ENCODE measurements at regions not wholly inside any gene's neighbourhood (a gene's known extent, or its start where the extent isn't known, plus 50 kb on each side); places are given as distances from the start of the nearest gene placed in this dataset.

DNA sequence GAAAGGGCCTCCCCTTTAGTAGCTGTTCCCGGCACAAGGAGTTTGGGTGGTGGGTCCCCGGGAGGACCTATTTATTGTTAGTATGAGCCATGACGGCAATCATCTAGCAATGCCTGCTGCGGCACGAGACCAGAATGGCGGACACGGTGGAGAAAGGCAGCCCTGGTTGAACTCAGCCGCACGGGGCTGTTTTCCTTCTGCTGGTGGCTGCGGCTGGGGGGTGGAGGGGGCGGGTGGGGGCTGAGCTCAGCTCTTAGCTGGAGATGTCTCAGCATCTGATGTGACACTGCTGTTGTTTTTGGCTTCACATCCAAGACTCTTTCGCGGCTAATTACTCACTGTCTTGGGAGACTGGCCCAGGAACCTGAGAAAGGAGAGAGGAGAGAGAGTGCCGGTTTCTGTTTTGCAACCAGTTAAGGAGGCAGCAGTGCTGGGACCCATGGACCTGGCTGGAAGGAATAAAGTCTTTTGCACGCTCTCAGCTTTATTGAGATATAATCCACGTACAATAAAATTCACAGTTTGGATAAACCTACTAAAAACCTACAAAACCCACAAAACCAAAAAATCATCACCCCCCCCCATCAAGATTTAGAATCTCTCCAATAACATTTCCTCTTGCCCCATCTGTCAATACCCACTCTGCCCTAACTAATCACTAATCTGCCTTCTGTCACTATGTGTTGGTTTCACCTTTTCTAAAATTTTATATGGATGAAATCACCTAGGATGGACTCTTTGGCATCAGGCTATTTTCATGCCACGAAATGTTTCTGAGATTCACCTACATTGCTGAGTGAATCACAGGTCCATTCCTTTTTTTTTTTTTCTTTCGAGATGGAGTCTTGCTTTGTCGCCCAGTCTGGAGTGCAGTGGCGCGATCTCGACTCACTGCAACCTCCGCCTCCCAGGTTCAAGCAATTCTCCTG is 81.8 kb upstream of the NEURL1B start:
- no peak overlapping the region for H3K27ac ChIP-seq (ENCODE audit: low read depth, low read length)
- no peak overlapping the region for H3K4me3 ChIP-seq (ENCODE audit: low read depth in 1 of 2, low read length in 2 of 2)
- H3K4me1 ChIP-seq (ENCODE audit: control insufficient read depth in 1 of 2, insufficient read depth in 2 of 2, low read length in 2 of 2): peaks cover 0 to 8% of the 10 kb centered on the region in 2 donors
- peak overlapping the region in 1 of 2 donors; percentile 14 for H3K9ac ChIP-seq (ENCODE audit: low read depth in 1 of 2, low read length in 2 of 2)
- H3K9me3 ChIP-seq (ENCODE audit: control insufficient read depth in 1 of 2, low read length in 2 of 2): no peaks in the 10 kb centered on the region
- H3K27me3 ChIP-seq (ENCODE audit: control insufficient read depth in 1 of 2, insufficient read depth in 2 of 2, low read length in 2 of 2): peaks cover 0 to 5% of the 10 kb centered on the region in 2 donors
- no peaks in the 10 kb centered on the region for H3K36me3 ChIP-seq (ENCODE audit: control insufficient read depth in 1 of 2, insufficient read depth in 2 of 2, low read length in 2 of 2)

DNA sequence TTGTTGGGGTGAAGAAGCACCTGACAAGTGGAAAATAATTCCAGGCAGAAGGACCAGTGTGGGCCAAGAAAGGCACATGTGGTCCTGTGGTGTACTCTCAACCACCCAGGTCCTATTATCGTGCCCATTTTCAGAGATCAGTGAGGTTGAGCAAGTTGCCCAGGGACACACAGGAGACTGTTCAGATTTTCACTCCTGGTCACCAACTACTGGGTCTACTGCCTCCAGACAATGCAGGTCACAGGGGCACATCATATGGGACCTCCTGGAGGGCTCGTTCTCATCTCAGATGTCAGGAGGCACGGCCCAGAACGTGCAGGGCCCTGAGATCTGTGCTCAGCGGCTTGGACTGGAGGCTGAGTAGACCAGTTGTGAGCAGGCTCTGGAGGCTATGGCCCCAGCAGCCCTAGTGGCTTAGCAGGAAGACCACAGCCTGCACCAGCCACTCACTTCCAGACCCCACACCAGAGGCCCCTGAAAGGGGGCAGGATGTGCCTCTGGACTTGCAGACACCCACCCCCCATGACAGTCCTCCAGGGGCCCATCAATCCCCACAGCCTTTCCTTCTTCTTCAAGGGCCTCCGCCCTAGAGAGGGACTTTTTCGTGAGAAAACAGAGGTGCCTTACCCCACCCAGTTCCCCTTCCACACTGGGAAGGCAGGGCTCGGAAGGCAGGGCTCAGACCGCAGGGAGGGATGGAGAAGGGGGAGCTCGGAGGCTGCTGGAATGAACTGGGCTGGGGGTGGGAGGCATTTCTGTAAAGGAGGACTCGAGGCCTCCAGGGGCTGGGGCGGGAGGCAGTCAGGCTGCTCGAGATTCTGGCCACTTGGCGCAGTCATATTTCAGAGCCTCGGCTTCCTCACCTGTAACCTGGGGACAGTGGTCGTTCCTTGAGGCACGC is 82.7 kb upstream of the NEURL1B start:
- Histone ChIP-seq H3K27ac (ENCODE audit: low read depth, low read length) (no peak overlapping the region), H3K4me3 (ENCODE audit: low read depth in 1 of 2, low read length in 2 of 2) (no peak overlapping the region)

DNA sequence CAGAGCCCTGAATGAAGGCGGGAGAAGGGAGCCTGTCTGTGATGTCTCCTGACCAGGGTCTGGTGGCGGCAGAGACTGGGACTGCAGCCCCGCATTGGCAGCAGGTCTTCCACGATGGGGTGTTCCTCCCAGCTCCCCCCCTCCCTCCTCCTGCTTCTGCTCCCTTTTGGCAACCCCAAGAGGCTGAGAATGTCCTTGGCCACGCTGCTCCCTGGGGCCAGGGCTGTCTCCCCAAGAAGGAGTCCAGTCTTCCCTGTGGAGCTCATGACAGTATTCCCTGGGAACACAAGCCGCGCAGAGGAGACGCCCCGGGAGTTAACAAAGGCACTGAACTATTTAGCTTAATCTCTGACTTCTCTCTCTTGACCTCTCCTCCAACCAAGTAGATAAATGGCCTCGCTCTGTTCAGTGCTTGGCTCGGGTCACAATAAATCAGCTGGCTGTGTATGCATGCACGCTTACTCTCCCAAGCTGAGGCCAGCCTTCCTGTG is 84.0 kb upstream of the NEURL1B start:
- no peaks in the 10 kb centered on the region for H3K36me3 ChIP-seq (ENCODE audit: control insufficient read depth in 1 of 2, insufficient read depth in 2 of 2, low read length in 2 of 2)
- H3K4me1 ChIP-seq (ENCODE audit: control insufficient read depth in 1 of 2, insufficient read depth in 2 of 2, low read length in 2 of 2): peaks cover 0 to 8% of the 10 kb centered on the region in 2 donors
- no peak overlapping the region for H3K9ac ChIP-seq (ENCODE audit: low read depth in 1 of 2, low read length in 2 of 2)
- H3K9me3 ChIP-seq (ENCODE audit: control insufficient read depth in 1 of 2, low read length in 2 of 2): no peaks in the 10 kb centered on the region
- H3K27ac ChIP-seq (ENCODE audit: low read depth, low read length): no peak overlapping the region
- H3K27me3 ChIP-seq (ENCODE audit: control insufficient read depth in 1 of 2, insufficient read depth in 2 of 2, low read length in 2 of 2): no peaks in the 10 kb centered on the region
- no peak overlapping the region for H3K4me3 ChIP-seq (ENCODE audit: low read depth in 1 of 2, low read length in 2 of 2)

More for the DNA sequence above, 82.7 kb upstream of the NEURL1B start:
- Histone ChIP-seq H3K9ac (ENCODE audit: low read depth in 1 of 2, low read length in 2 of 2) (peak overlapping the region in 1 of 2 donors; percentile 14), H3K9me3 (ENCODE audit: control insufficient read depth in 1 of 2, low read length in 2 of 2) (no peaks in the 10 kb centered on the region), H3K4me1 (ENCODE audit: control insufficient read depth in 1 of 2, insufficient read depth in 2 of 2, low read length in 2 of 2) (peaks cover 0 to 8% of the 10 kb centered on the region in 2 donors), H3K27me3 (ENCODE audit: control insufficient read depth in 1 of 2, insufficient read depth in 2 of 2, low read length in 2 of 2) (no peaks in the 10 kb centered on the region), H3K36me3 (ENCODE audit: control insufficient read depth in 1 of 2, insufficient read depth in 2 of 2, low read length in 2 of 2) (no peaks in the 10 kb centered on the region)

DNA sequence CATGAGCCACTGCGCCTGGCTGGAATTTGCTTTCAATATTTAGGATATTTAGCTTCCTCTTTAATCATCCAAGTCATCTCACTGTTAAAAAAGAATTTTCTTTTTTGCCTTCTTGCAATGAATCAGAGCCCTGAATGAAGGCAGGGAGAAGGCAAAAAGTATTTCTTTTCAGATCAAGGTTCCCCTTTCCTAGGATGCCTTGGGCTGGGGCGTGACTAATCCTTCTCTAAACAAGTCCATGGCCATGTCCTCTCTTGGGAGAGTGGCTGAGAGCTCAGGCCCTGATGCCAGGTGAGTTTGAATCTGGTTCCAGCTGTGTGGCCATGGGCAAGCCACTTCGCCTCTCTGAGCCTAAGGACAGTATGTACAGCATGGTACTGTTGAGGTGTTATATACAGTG is 84.8 kb upstream of the NEURL1B start:
- no peak overlapping the region for H3K9ac ChIP-seq (ENCODE audit: low read depth in 1 of 2, low read length in 2 of 2)
- no peaks in the 10 kb centered on the region for H3K9me3 ChIP-seq (ENCODE audit: control insufficient read depth in 1 of 2, low read length in 2 of 2)
- no peaks in the 10 kb centered on the region for H3K36me3 ChIP-seq (ENCODE audit: control insufficient read depth in 1 of 2, insufficient read depth in 2 of 2, low read length in 2 of 2)
- peaks cover 0 to 8% of the 10 kb centered on the region in 2 donors for H3K4me1 ChIP-seq (ENCODE audit: control insufficient read depth in 1 of 2, insufficient read depth in 2 of 2, low read length in 2 of 2)
- H3K27me3 ChIP-seq (ENCODE audit: control insufficient read depth in 1 of 2, insufficient read depth in 2 of 2, low read length in 2 of 2): no peaks in the 10 kb centered on the region
- H3K27ac ChIP-seq (ENCODE audit: low read depth, low read length): no peak overlapping the region
- no peak overlapping the region for H3K4me3 ChIP-seq (ENCODE audit: low read depth in 1 of 2, low read length in 2 of 2)

DNA sequence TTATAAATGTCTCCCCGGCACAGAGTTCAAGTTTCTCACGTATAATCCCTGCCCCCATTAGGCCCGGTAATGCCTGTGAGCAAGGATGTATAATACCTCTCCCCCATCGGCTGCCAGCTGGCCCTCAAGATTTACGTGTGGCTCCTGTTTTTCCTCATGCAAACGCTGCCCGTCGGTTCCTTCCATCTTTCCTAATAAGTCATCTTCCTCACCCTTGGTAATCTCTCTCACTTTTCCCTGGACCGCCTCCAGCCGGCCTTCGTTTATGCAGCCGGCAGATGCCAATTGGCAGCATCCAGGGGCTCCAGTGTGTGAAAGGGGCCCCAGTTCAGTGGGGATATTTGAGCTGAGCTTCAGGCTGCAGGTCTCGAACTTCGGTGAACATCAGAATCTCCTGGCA is 86.5 kb upstream of the NEURL1B start:
- Histone ChIP-seq H3K4me1 (ENCODE audit: control insufficient read depth in 1 of 2, insufficient read depth in 2 of 2, low read length in 2 of 2) (peaks cover 0 to 8% of the 10 kb centered on the region in 2 donors), H3K27ac (ENCODE audit: low read depth, low read length) (no peak overlapping the region), H3K27me3 (ENCODE audit: control insufficient read depth in 1 of 2, insufficient read depth in 2 of 2, low read length in 2 of 2) (no peaks in the 10 kb centered on the region), H3K9me3 (ENCODE audit: control insufficient read depth in 1 of 2, low read length in 2 of 2) (no peaks in the 10 kb centered on the region), H3K9ac (ENCODE audit: low read depth in 1 of 2, low read length in 2 of 2) (no peak overlapping the region), H3K36me3 (ENCODE audit: control insufficient read depth in 1 of 2, insufficient read depth in 2 of 2, low read length in 2 of 2) (no peaks in the 10 kb centered on the region), H3K4me3 (ENCODE audit: low read depth in 1 of 2, low read length in 2 of 2) (no peak overlapping the region)

DNA sequence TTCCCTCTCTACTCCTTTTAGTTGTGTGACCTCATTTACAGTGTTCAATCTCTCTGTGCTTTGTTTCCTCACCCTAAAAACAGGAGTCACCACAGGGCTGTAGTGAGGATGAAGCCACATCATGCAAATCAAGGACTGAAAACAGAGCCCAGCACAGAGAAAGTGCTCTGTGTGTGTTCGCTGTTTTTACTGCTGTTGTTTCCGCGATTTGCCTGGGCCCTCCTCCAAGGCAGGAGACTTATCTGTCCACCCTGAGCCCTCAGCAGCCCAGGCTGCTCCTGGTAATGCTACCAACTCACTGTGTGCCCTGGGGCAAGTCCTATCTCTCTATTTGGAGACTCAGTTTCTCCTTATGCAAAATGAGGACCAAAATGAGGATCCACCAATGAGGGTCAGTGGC is 87.2 kb upstream of the NEURL1B start:
- H3K4me3 ChIP-seq (ENCODE audit: low read depth in 1 of 2, low read length in 2 of 2): no peak overlapping the region
- peaks cover 0 to 8% of the 10 kb centered on the region in 2 donors for H3K4me1 ChIP-seq (ENCODE audit: control insufficient read depth in 1 of 2, insufficient read depth in 2 of 2, low read length in 2 of 2)
- no peaks in the 10 kb centered on the region for H3K27me3 ChIP-seq (ENCODE audit: control insufficient read depth in 1 of 2, insufficient read depth in 2 of 2, low read length in 2 of 2)
- no peaks in the 10 kb centered on the region for H3K9me3 ChIP-seq (ENCODE audit: control insufficient read depth in 1 of 2, low read length in 2 of 2)
- no peak overlapping the region for H3K9ac ChIP-seq (ENCODE audit: low read depth in 1 of 2, low read length in 2 of 2)
- no peaks in the 10 kb centered on the region for H3K36me3 ChIP-seq (ENCODE audit: control insufficient read depth in 1 of 2, insufficient read depth in 2 of 2, low read length in 2 of 2)
- H3K27ac ChIP-seq (ENCODE audit: low read depth, low read length): no peak overlapping the region

DNA sequence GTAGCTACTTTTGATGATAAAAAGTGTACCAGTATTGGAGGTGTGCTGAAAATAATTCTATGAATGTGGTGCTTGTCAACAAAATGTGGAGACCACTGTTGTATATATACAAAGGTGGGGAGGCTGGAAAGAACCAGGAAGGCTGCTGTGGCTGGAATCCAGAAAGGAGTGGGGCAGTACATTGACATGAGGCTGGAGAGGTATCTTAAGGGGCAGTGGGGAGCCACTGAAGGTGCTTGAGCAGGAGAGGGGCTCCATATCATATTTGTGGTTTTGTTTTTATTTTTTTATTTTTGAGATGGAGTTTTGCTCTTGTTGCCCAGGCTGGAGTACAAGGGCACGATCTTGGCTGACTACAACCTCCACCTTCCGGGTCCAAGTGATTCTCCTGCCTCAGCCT is 87.9 kb upstream of the NEURL1B start:
- H3K9me3 ChIP-seq (ENCODE audit: control insufficient read depth in 1 of 2, low read length in 2 of 2): no peaks in the 10 kb centered on the region

DNA sequence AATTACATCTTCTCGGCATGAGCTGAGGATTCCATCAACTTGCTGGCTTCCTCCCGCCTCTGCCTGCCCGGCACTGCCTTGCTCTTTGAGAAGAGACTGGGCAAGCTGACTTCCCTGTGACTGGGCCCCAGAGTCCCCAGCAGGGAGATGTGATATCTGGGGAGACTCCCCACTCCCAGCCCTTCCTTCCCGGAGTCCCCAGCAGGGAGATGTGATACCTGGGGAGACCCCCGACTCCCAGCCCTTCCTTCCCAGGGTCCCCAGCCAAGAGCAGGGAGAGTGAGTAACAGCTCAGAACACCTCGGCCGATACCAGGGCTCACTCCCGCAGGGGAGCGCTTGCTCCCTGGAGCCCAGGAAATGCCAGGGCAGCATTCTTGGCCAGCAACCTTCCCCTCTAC is 90.1 kb upstream of the NEURL1B start:
- Histone ChIP-seq H3K36me3 (ENCODE audit: control insufficient read depth in 1 of 2, insufficient read depth in 2 of 2, low read length in 2 of 2) (no peaks in the 10 kb centered on the region), H3K9ac (ENCODE audit: low read depth in 1 of 2, low read length in 2 of 2) (no peak overlapping the region), H3K4me1 (ENCODE audit: control insufficient read depth in 1 of 2, insufficient read depth in 2 of 2, low read length in 2 of 2) (no peaks in the 10 kb centered on the region), H3K4me3 (ENCODE audit: low read depth in 1 of 2, low read length in 2 of 2) (no peak overlapping the region), H3K9me3 (ENCODE audit: control insufficient read depth in 1 of 2, low read length in 2 of 2) (no peaks in the 10 kb centered on the region), H3K27me3 (ENCODE audit: control insufficient read depth in 1 of 2, insufficient read depth in 2 of 2, low read length in 2 of 2) (no peaks in the 10 kb centered on the region), H3K27ac (ENCODE audit: low read depth, low read length) (no peak overlapping the region)

More for the DNA sequence above, 87.9 kb upstream of the NEURL1B start:
- Histone ChIP-seq H3K36me3 (ENCODE audit: control insufficient read depth in 1 of 2, insufficient read depth in 2 of 2, low read length in 2 of 2) (no peaks in the 10 kb centered on the region), H3K4me3 (ENCODE audit: low read depth in 1 of 2, low read length in 2 of 2) (no peak overlapping the region), H3K27me3 (ENCODE audit: control insufficient read depth in 1 of 2, insufficient read depth in 2 of 2, low read length in 2 of 2) (no peaks in the 10 kb centered on the region), H3K27ac (ENCODE audit: low read depth, low read length) (no peak overlapping the region), H3K4me1 (ENCODE audit: control insufficient read depth in 1 of 2, insufficient read depth in 2 of 2, low read length in 2 of 2) (peaks cover 0 to 8% of the 10 kb centered on the region in 2 donors), H3K9ac (ENCODE audit: low read depth in 1 of 2, low read length in 2 of 2) (no peak overlapping the region)

DNA sequence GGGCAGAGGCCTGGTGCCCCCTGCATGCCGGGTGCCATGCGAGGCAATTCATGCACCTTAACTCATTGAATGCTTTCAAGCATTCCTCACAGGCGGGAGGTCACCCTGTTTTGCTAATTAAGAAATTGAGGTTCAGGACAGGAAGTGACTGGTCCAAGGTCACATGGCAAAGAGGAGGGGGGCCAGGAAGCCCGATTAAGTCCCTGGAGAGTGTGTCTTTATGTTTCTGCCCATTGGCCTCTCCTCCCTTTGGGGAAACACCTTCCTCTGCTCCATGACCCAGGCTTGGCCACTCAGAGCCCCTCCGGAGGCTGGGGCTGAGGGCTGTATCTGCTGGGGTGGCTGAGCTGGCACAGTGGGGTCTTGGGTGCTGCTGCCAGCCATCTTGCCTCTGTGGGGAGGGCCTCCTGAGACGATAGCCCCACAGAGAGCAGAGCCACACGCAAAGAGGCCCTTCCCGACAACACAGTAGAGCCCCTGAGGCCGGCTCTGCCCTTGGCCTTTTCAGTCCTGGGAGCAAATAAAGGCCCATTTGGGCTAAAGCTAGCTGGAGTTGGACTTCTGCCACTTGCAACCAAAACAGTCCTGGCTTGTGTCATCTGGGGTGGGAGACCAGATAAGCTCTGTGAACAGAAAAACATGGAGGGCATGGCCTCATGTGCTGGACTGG is 90.8 kb upstream of the NEURL1B start:
- no peaks in the 10 kb centered on the region for H3K36me3 ChIP-seq (ENCODE audit: control insufficient read depth in 1 of 2, insufficient read depth in 2 of 2, low read length in 2 of 2)
- no peaks in the 10 kb centered on the region for H3K27me3 ChIP-seq (ENCODE audit: control insufficient read depth in 1 of 2, insufficient read depth in 2 of 2, low read length in 2 of 2)
- no peak overlapping the region for H3K27ac ChIP-seq (ENCODE audit: low read depth, low read length)

More for the DNA sequence above, 90.8 kb upstream of the NEURL1B start:
- Histone ChIP-seq H3K4me1 (ENCODE audit: control insufficient read depth in 1 of 2, insufficient read depth in 2 of 2, low read length in 2 of 2) (no peaks in the 10 kb centered on the region), H3K9me3 (ENCODE audit: control insufficient read depth in 1 of 2, low read length in 2 of 2) (no peaks in the 10 kb centered on the region), H3K4me3 (ENCODE audit: low read depth in 1 of 2, low read length in 2 of 2) (no peak overlapping the region), H3K9ac (ENCODE audit: low read depth in 1 of 2, low read length in 2 of 2) (no peak overlapping the region)
